Activated CD4-positive, alpha-beta T cell treated with anti-CD3 and anti-CD28 coated beads, Interleukin-2, amount 10 ng/mL, durations not matched to agents 24 days and 14 days (primary cell): ENCODE measurements at regions not wholly inside any gene's neighbourhood (a gene's known extent, or its start where the extent isn't known, plus 50 kb on each side); places are given as distances from the start of the nearest gene placed in this dataset.

Source experiments
- DNase-seq: peaks from one replicate; pipeline ENCODE4 v3.0.0; 2022
- H3K27ac Mint-ChIP-seq: one replicate; pipeline ENCODE4 v1.8.0; 2022; ENCODE audit warnings: mild to moderate bottlenecking, mixed read lengths
- H3K27me3 Mint-ChIP-seq: one replicate; pipeline ENCODE4 v1.8.0; 2022; ENCODE audit warnings: mixed read lengths
- H3K36me3 Mint-ChIP-seq: one replicate; pipeline ENCODE4 v1.8.0; 2022; ENCODE audit warnings: low read depth, mild to moderate bottlenecking, mixed read lengths
- H3K4me1 Mint-ChIP-seq: one replicate; pipeline ENCODE4 v1.8.0; 2021; ENCODE audit warnings: mixed read lengths
- H3K4me3 Mint-ChIP-seq: one replicate; pipeline ENCODE4 v1.8.0; 2022; ENCODE audit warnings: mild to moderate bottlenecking, moderate library complexity, mixed read lengths
- H3K9me3 Mint-ChIP-seq: one replicate; pipeline ENCODE4 v1.8.0; 2021; ENCODE audit warnings: mixed read lengths
- intact Hi-C: fragments of 100-400 bp; cut with micrococcal nuclease; formaldehyde crosslinking; loops from one replicate; pipeline ENCODE4 v1.15.1; 2023

DNA sequence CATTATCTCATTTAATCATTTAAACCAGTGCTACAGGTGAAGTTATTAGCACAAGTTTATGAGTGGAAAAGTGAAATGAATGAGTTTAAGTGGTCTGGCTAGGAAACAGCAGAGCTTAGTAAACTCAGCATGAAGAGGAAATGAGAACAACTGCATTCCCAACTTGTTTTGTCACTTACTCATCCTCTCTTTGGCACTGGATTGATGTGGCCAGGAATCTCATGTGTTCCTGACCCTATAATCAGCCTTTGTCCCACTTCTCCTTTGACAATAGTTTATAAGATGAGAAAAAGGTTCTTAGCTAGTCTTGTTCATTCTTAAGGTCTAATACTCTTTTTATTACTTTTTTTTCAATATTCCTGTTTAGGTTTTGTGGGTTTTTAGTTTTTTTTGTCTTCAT lies 559.2 kb upstream of the TLE4 start:
- intact Hi-C loops, result no loop called here
- DNase-seq, result no peak
- H3K4me3 Mint-ChIP-seq, result no peak overlapping the region
- no peaks in the 10 kb centered on the region for H3K4me1 Mint-ChIP-seq
- H3K9me3 Mint-ChIP-seq, result peaks cover 5% of the 10 kb centered on the region
- no peak overlapping the region for H3K27ac Mint-ChIP-seq
- H3K27me3 Mint-ChIP-seq, result no peaks in the 10 kb centered on the region
- no peaks in the 10 kb centered on the region for H3K36me3 Mint-ChIP-seq

DNA sequence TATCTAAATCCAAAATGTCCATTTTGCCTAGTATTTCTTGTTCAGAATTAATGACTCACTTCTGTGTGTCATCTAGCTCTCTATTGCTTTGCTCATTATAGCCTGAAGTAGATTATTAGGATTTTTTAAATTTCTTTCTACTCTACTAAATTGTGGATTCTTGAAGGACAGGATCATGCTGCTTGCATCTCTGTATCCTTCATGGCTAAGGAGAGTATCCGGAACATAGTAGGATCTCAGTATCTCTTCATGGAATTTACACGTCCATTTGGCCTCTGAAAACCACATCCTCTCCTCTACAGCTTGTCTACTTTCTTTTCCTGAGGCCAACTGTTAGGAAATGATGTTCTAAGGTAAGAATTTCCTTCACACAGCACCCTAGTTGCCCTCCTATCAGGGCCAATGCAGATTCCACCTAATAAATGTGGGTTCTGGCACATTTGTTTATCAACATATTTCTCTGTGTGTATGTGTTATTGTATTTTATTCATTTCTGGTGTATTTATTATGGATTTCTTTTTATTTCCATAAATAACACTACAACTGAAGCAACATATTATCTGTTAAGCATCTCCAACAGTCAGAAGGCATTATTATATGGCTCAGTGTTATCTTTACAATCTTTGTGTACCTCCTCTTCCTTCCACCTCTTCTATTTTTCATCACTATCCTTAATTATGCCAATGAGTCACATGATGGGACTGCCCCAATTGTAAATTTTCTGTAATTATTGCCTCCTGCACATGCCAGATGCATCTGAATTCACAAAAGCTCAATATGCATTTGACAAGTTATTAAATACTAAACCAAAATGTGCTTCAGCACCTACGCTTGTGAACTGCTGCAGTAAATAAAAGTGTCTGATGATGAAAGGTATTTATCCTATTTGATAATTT lies 557.8 kb upstream of the TLE4 start:
- intact Hi-C loops, result no loop called here
- Mint-ChIP-seq H3K27ac (no peak overlapping the region), H3K4me1 (no peaks in the 10 kb centered on the region)

GRCh38 chr9:79014929-79015699 lies 556.7 kb upstream of the TLE4 start:
- H3K4me1 Mint-ChIP-seq, result no peaks in the 10 kb centered on the region
- no peaks in the 10 kb centered on the region for H3K27me3 Mint-ChIP-seq
- no peak for DNase-seq
- no peak overlapping the region for H3K27ac Mint-ChIP-seq
- intact Hi-C loops, result no loop called here
- H3K36me3 Mint-ChIP-seq, result no peaks in the 10 kb centered on the region
- H3K9me3 Mint-ChIP-seq, result no peaks in the 10 kb centered on the region
- no peak overlapping the region for H3K4me3 Mint-ChIP-seq

More for the DNA sequence above, 557.8 kb upstream of the TLE4 start:
- H3K36me3 Mint-ChIP-seq, result no peaks in the 10 kb centered on the region
- no peak for DNase-seq
- no peaks in the 10 kb centered on the region for H3K9me3 Mint-ChIP-seq
- H3K27me3 Mint-ChIP-seq, result no peaks in the 10 kb centered on the region
- H3K4me3 Mint-ChIP-seq, result no peak overlapping the region

DNA sequence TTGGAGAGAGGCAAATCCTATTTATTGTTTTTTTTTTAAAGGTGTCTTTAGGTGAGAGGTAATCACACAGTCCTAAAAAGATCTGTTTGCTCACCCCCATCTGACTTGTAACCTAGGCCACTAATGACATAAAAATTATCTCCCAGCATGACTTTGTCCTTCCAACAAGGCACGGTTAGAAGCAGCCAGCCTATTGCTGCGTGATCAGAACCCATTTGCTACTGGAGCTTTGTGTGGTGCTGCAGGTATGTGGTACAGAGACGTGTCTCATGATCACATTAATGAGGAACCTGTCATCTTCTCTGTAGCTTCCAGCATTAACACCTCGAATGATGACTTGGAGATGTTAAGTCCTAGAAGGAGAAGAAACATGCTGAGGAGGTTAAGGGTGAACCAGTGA lies 555.8 kb upstream of the TLE4 start:
- Mint-ChIP-seq H3K27ac (no peak overlapping the region), H3K9me3 (no peaks in the 10 kb centered on the region), H3K4me3 (no peak overlapping the region), H3K36me3 (no peaks in the 10 kb centered on the region), H3K27me3 (no peaks in the 10 kb centered on the region), H3K4me1 (no peaks in the 10 kb centered on the region)
- no peak for DNase-seq
- intact Hi-C loops, result no loop called here

DNA sequence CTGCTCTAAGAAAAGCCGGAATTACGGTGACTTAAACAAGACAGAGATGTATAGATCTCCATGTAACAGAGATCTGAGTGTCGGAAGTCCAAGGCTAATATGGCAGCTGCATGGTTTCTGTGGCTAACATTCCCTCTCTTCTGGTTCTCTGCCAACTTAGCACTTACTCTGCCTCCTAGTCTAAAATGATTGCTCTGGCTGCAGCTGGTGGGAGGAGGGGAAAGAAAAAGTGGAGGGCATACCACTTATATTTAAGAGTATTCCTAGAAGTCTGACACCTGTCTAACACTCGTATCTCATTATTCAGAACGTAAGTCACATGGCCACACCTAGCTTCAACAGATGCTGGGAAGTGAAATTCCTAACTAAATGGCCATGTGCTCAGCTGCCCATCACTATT lies 551.5 kb upstream of the TLE4 start:
- no peak overlapping the region for H3K4me3 Mint-ChIP-seq
- no peak for DNase-seq
- no peaks in the 10 kb centered on the region for H3K9me3 Mint-ChIP-seq
- H3K4me1 Mint-ChIP-seq, result no peaks in the 10 kb centered on the region
- H3K36me3 Mint-ChIP-seq, result no peaks in the 10 kb centered on the region
- H3K27ac Mint-ChIP-seq, result no peak overlapping the region
- intact Hi-C loops, result no loop called here
- no peaks in the 10 kb centered on the region for H3K27me3 Mint-ChIP-seq

- Mint-ChIP-seq H3K4me1 (no peaks in the 10 kb centered on the region), H3K4me3 (no peak overlapping the region), H3K27me3 (no peaks in the 10 kb centered on the region), H3K9me3 (no peaks in the 10 kb centered on the region), H3K27ac (no peak overlapping the region), H3K36me3 (no peaks in the 10 kb centered on the region)
- DNase-seq, result no peak
- intact Hi-C loops, result no loop called here
These were observed 550.7 kb upstream of the TLE4 start for GRCh38 chr9:79021084-79021483.

GRCh38 chr9:79023134-79023580 lies 548.6 kb upstream of the TLE4 start:
- Mint-ChIP-seq H3K27me3 (no peaks in the 10 kb centered on the region), H3K27ac (no peak overlapping the region), H3K4me3 (no peak overlapping the region), H3K9me3 (no peaks in the 10 kb centered on the region), H3K36me3 (no peaks in the 10 kb centered on the region), H3K4me1 (no peaks in the 10 kb centered on the region)
- intact Hi-C loops, result no loop called here
- no peak for DNase-seq

- Mint-ChIP-seq H3K9me3 (no peaks in the 10 kb centered on the region), H3K27ac (no peak overlapping the region), H3K36me3 (no peaks in the 10 kb centered on the region), H3K4me1 (no peaks in the 10 kb centered on the region), H3K27me3 (no peaks in the 10 kb centered on the region), H3K4me3 (no peak overlapping the region)
- DNase-seq, result no peak
- intact Hi-C loops, result no loop called here
These were observed 545.4 kb upstream of the TLE4 start for GRCh38 chr9:79026316-79026715.

DNA sequence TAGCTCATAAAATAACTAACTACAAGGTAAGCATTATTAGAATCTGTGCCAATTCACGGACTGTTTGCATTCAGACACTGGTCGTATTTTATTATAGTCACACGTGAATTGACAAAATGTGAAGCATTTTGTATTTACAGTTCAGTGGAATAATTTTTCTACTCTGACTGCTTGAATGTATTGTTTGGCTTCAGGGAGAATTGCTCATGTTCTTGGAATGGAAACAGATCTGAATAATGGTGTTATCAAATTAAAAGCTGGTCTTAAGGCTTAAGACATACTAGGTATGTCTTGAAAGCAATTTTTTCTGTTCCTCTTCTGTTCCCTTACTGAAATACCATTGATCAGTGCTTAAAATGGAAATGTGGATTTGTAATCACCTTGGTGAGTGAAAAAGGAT lies 543.7 kb upstream of the TLE4 start:
- H3K9me3 Mint-ChIP-seq, result no peaks in the 10 kb centered on the region
- no peak for DNase-seq
- no peaks in the 10 kb centered on the region for H3K4me1 Mint-ChIP-seq
- intact Hi-C loops, result no loop called here
- H3K27ac Mint-ChIP-seq, result no peak overlapping the region
- H3K27me3 Mint-ChIP-seq, result no peaks in the 10 kb centered on the region
- no peaks in the 10 kb centered on the region for H3K36me3 Mint-ChIP-seq
- H3K4me3 Mint-ChIP-seq, result no peak overlapping the region

- intact Hi-C loops, result no loop called here
- Mint-ChIP-seq H3K9me3 (no peaks in the 10 kb centered on the region), H3K27me3 (no peaks in the 10 kb centered on the region), H3K36me3 (no peaks in the 10 kb centered on the region), H3K4me3 (no peak overlapping the region), H3K27ac (no peak overlapping the region), H3K4me1 (no peaks in the 10 kb centered on the region)
- no peak for DNase-seq
These were observed 537.2 kb upstream of the TLE4 start for GRCh38 chr9:79034583-79034982.

DNA sequence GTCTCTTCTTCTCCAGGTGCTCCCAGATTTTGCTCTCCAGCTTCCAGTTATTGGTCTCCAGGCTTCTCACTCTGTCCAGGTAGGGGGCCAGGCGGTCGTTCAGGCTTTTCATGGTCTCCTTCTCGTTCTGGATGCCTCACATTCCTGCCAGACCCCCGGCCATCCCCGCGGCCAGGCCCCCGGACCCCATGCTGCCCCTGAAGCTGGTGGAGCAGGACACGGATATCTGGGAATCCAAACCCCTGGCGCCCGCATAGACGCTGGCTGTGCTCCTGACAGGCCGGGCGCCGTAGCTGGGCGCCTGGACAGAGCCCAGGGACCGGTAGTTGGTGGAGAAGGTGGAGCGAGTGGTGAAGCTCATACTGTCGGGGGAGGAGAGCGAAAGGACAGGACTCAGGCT lies 534.4 kb upstream of the TLE4 start:
- Mint-ChIP-seq H3K27ac (no peak overlapping the region), H3K4me3 (no peak overlapping the region), H3K9me3 (no peaks in the 10 kb centered on the region), H3K36me3 (no peaks in the 10 kb centered on the region), H3K4me1 (no peaks in the 10 kb centered on the region), H3K27me3 (no peaks in the 10 kb centered on the region)
- intact Hi-C loops, result no loop called here
- DNase-seq, result no peak

DNA sequence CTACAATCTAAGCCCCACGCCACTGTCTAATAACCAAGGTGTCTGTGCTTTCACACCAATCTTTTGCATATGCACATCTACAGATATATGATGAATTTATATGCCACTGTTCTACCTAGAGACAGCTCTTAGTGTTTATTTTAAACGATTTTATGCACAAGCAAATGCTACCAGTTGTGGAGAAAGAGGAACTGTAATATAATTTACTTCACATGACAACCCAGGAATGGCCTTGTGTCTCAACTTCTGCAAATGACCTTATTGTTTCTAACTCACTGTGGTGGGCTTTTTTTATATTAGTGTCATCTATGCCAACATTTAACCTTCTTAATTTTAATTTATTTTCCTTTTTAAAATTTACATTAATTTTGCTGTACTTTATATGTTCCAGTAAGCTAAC lies 531.1 kb upstream of the TLE4 start:
- Mint-ChIP-seq H3K27me3 (no peaks in the 10 kb centered on the region), H3K9me3 (no peaks in the 10 kb centered on the region), H3K27ac (no peak overlapping the region), H3K4me1 (no peaks in the 10 kb centered on the region), H3K4me3 (no peak overlapping the region), H3K36me3 (no peaks in the 10 kb centered on the region)
- DNase-seq, result no peak
- intact Hi-C loops, result no loop called here

DNA sequence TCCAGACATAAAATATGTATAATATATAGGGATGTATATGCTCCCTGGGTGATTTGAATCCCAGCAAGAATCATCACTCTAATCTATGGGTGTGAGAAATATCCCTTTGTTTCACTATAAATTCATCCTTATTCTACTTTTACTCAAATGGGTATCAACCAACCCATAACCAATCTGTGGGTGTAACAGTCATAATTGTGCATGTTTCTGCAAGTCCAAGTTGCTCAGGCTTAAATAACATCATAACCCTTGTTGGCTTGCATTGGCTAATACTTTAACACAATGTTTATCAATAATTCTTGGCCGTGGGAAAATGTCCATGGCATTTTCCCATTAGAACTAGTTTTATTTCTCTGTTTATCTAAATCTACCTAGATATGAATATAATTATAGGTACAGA lies 530.5 kb upstream of the TLE4 start:
- H3K36me3 Mint-ChIP-seq, result no peaks in the 10 kb centered on the region
- no peak for DNase-seq
- no peaks in the 10 kb centered on the region for H3K9me3 Mint-ChIP-seq
- intact Hi-C loops, result no loop called here
- H3K27ac Mint-ChIP-seq, result no peak overlapping the region
- no peaks in the 10 kb centered on the region for H3K27me3 Mint-ChIP-seq
- H3K4me3 Mint-ChIP-seq, result no peak overlapping the region
- no peaks in the 10 kb centered on the region for H3K4me1 Mint-ChIP-seq

DNA sequence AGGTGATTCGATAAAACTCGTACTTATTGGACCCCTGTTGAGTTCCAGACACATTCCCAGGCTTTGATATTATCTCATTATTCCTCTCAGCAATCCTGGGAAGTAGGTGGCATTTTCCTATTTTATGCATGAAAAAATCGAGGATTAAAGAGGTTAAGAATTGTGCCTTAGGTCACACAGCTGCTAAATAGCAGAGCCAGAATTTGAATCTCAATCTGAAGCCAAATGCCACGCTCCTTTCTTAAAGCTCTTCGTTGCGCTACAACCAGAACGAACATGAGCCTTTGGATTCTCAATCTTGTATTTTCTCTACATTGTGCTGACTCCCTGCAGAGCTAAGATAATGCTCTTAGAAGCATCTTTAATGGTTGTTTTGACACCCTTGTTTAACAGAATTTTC lies 527.8 kb upstream of the TLE4 start:
- no peaks in the 10 kb centered on the region for H3K4me1 Mint-ChIP-seq
- no peak overlapping the region for H3K27ac Mint-ChIP-seq
- no peaks in the 10 kb centered on the region for H3K27me3 Mint-ChIP-seq
- H3K36me3 Mint-ChIP-seq, result no peaks in the 10 kb centered on the region
- no peaks in the 10 kb centered on the region for H3K9me3 Mint-ChIP-seq
- no peak overlapping the region for H3K4me3 Mint-ChIP-seq
- intact Hi-C loops, result no loop called here
- DNase-seq, result no peak
